CD14-positive monocyte (primary cell): ENCODE measurements at regions not wholly inside any gene's neighbourhood (a gene's known extent, or its start where the extent isn't known, plus 50 kb on each side); places are given as distances from the start of the nearest gene placed in this dataset.

Experiments used
- DNase-seq, 3 donors: peaks; one replicate each; pipeline ENCODE4 v3.0.0-alpha.2; 2011 to 2022
- H2AFZ ChIP-seq: 2 replicates; pipeline ENCODE4 v1.6.0; 2012; ENCODE audit warnings: mild to moderate bottlenecking, low read depth, low read length, inconsistent platforms; ENCODE audit not compliant: insufficient read depth, poor library complexity, severe bottlenecking
- H3K27ac ChIP-seq, 2 donors: 1 replicate in 1 of 2; 2 replicates in 1 of 2; pipeline ENCODE4 v1.5.1; 2012 to 2013; ENCODE audit warnings: low read length in 2 of 2, control low read depth in 1 of 2, inconsistent platforms in 1 of 2, low read depth in 1 of 2, mild to moderate bottlenecking in 1 of 2
- H3K27me3 ChIP-seq, 2 donors: one replicate each; pipeline versions ENCODE4 v1.6.0 to v1.6.1; 2011 to 2013; ENCODE audit warnings: low read length in 2 of 2; ENCODE audit not compliant: control insufficient read depth in 2 of 2, insufficient read depth in 2 of 2
- H3K36me3 ChIP-seq, 2 donors: replicated peaks in 1 of 2; 1 replicate in 1 of 2; 2 replicates in 1 of 2; pipeline versions ENCODE4 v1.5.1 to v1.6.1; 2012 to 2013; ENCODE audit warnings: low read length in 2 of 2, control low read depth in 1 of 2, inconsistent platforms in 1 of 2, mild to moderate bottlenecking in 1 of 2; ENCODE audit not compliant: insufficient read depth in 2 of 2, control insufficient read depth in 1 of 2
- H3K4me1 ChIP-seq, 2 donors: 1 replicate in 1 of 2; 2 replicates in 1 of 2; pipeline versions ENCODE4 v1.5.1 to v1.6.1; 2012 to 2013; ENCODE audit warnings: low read length in 2 of 2, control low read depth in 1 of 2, inconsistent platforms in 1 of 2, mild to moderate bottlenecking in 1 of 2, moderate library complexity in 1 of 2; ENCODE audit not compliant: insufficient read depth in 2 of 2, control insufficient read depth in 1 of 2
- H3K4me2 ChIP-seq: replicated peaks from 2 replicates; pipeline ENCODE3; 2012; ENCODE audit warnings: low read length, moderate library complexity, mild to moderate bottlenecking; ENCODE audit not compliant: poor library complexity, severe bottlenecking; ENCODE audit errors: extremely low read depth
- H3K4me3 ChIP-seq, 3 experiments: fragments of 200-600 bp in 1 of 3; sonication (generic) in 1 of 3; replicated peaks in 1 of 3; 1 replicate in 2 of 3; 2 replicates in 1 of 3; pipeline ENCODE4 v1.5.1; 2011 to 2013; ENCODE audit warnings: low read length in 3 of 3, mild to moderate bottlenecking in 3 of 3, control low read depth in 2 of 3, low read depth in 2 of 3, inconsistent platforms in 1 of 3, moderate library complexity in 1 of 3
- H3K79me2 ChIP-seq: 2 replicates; pipeline ENCODE4 v1.6.0; 2012; ENCODE audit warnings: mild to moderate bottlenecking, control low read depth, inconsistent platforms, low read length, moderate library complexity; ENCODE audit not compliant: insufficient read depth
- H3K9ac ChIP-seq: 2 replicates; pipeline ENCODE4 v1.6.0; 2017; ENCODE audit warnings: low read length, mild to moderate bottlenecking; ENCODE audit not compliant: insufficient read depth, poor library complexity, severe bottlenecking
- H3K9me3 ChIP-seq, 2 donors: replicated peaks in 1 of 2; 1 replicate in 1 of 2; 2 replicates in 1 of 2; pipeline versions ENCODE4 v1.5.1 to v1.6.1; 2012 to 2013; ENCODE audit warnings: low read length in 2 of 2, control low read depth in 1 of 2; ENCODE audit not compliant: control insufficient read depth in 1 of 2, insufficient read depth in 1 of 2
- H4K20me1 ChIP-seq: 2 replicates; pipeline ENCODE4 v1.6.0; 2012; ENCODE audit warnings: mild to moderate bottlenecking, low read length, control low read depth, moderate library complexity; ENCODE audit not compliant: insufficient read depth
- H3K27ac Mint-ChIP-seq, 7 donors: one replicate each; pipeline ENCODE4 v1.8.0; 2020; ENCODE audit warnings: mild to moderate bottlenecking in 7 of 7, mixed read lengths in 7 of 7, moderate library complexity in 6 of 7, inconsistent platforms in 2 of 7
- H3K27me3 Mint-ChIP-seq, 3 donors: one replicate each; pipeline ENCODE4 v1.8.0; 2021 to 2022; ENCODE audit warnings: low read depth in 3 of 3, mild to moderate bottlenecking in 3 of 3, mixed read lengths in 3 of 3, moderate library complexity in 3 of 3, inconsistent platforms in 1 of 3
- H3K36me3 Mint-ChIP-seq, 2 donors: one replicate each; pipeline ENCODE4 v1.8.0; 2020; ENCODE audit warnings: mixed read lengths in 2 of 2, inconsistent platforms in 1 of 2, mild to moderate bottlenecking in 1 of 2
- H3K4me1 Mint-ChIP-seq: one replicate; pipeline ENCODE4 v1.8.0; 2020; ENCODE audit warnings: mild to moderate bottlenecking, mixed read lengths
- H3K4me3 Mint-ChIP-seq, 2 donors: one replicate each; pipeline ENCODE4 v1.8.0; 2020; ENCODE audit warnings: mild to moderate bottlenecking in 2 of 2, mixed read lengths in 2 of 2, moderate library complexity in 1 of 2
- H3K9me3 Mint-ChIP-seq, 7 donors: one replicate each; pipeline ENCODE4 v1.8.0; 2020 to 2022; ENCODE audit warnings: mixed read lengths in 7 of 7, mild to moderate bottlenecking in 6 of 7, moderate library complexity in 6 of 7, inconsistent platforms in 2 of 7
- WGBS: methylation state at CpG from one replicate; pipeline ENCODE4 v1.1.5; 2013; ENCODE audit warnings: missing lambda C conversion rate; ENCODE audit not compliant: insufficient coverage; 5-methylcytosine and 5-hydroxymethylcytosine counted together
- intact Hi-C, 2 donors: fragments of 100-400 bp; cut with micrococcal nuclease; formaldehyde crosslinking; loops; one replicate each; pipeline versions ENCODE4 v1.15.0 to v1.15.1; 2023
- TF ChIP-seq, protein P1 (sequence below): fragments of 200-600 bp; IDR thresholded peaks from one replicate; pipeline ENCODE4 v1.8.0; 2022; ENCODE audit warnings: antibody characterized with exemption, mild to moderate bottlenecking

DNA sequence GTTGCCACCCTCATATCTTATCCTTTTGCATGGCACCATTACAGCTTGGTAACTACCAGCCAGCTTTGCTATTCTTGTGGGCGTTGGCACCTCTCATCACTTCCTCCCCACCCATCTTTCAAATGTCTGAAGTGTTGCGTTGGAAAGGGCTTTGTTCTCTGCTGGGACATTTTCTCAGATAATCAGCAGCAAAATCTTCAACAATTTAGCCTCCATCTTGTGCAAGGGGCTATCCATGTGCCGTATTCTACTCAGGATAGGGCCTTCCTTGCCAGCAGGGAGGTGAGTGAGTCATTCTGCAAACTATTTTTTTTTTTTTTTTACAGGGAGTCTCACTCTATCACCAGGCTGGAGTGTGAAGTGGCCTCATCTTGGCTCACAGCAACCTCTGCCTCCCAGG is 62.1 kb upstream of the NUDT12 start:
- Mint-ChIP-seq H3K9me3 (peaks cover 0 to 12% (median 0%) of the 10 kb centered on the region in 7 donors), H3K36me3 (no peaks in the 10 kb centered on the region), H3K27ac (no peak overlapping the region), H3K4me3 (no peak overlapping the region), H3K4me1 (no peaks in the 10 kb centered on the region), H3K27me3 (peaks cover 0 to 3% (median 0%) of the 10 kb centered on the region in 3 donors)
- Histone ChIP-seq H3K36me3 (no peaks in the 10 kb centered on the region), H3K4me3 (no peak overlapping the region), H2AFZ (no peak overlapping the region), H3K4me1 (no peaks in the 10 kb centered on the region), H4K20me1 (no peaks in the 10 kb centered on the region), H3K9ac (no peak overlapping the region), H3K79me2 (no peaks in the 10 kb centered on the region), H3K4me2 (no peak overlapping the region), H3K27me3 (no peaks in the 10 kb centered on the region), H3K27ac (no peak overlapping the region), H3K9me3 (peaks cover 0 to 10% of the 10 kb centered on the region in 2 donors)
- intact Hi-C loops, result no loop called here
- TF ChIP-seq, protein P1, sequence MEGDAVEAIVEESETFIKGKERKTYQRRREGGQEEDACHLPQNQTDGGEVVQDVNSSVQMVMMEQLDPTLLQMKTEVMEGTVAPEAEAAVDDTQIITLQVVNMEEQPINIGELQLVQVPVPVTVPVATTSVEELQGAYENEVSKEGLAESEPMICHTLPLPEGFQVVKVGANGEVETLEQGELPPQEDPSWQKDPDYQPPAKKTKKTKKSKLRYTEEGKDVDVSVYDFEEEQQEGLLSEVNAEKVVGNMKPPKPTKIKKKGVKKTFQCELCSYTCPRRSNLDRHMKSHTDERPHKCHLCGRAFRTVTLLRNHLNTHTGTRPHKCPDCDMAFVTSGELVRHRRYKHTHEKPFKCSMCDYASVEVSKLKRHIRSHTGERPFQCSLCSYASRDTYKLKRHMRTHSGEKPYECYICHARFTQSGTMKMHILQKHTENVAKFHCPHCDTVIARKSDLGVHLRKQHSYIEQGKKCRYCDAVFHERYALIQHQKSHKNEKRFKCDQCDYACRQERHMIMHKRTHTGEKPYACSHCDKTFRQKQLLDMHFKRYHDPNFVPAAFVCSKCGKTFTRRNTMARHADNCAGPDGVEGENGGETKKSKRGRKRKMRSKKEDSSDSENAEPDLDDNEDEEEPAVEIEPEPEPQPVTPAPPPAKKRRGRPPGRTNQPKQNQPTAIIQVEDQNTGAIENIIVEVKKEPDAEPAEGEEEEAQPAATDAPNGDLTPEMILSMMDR, result no peak
- 92% methylated on average over 2 of the region's 3 CpGs for WGBS
- DNase-seq, result no peak

DNA sequence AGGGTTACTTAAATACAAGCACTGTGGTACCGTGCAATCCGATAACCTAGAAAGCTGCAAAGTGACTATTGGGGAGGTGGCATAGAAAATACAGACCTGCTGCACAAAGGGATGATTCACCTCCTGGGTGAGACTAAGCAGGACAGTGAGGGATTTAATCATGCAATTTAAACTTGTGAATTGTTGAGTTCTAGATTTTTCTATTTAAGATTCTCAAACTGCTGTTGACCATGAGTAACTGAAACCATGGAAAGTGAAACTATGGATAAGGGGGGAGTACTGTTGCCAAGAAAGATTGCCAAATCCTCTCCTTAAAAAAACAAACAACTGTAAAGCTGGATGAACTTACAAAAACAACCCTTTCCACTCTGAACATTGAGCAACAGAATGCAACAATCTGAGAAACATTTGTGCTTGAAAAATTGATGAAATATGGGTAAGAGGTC is 61.5 kb upstream of the NUDT12 start:
- Mint-ChIP-seq H3K4me3 (no peak overlapping the region), H3K27me3 (peaks cover 0 to 3% (median 0%) of the 10 kb centered on the region in 3 donors), H3K27ac (no peak overlapping the region), H3K36me3 (no peaks in the 10 kb centered on the region), H3K9me3 (peaks cover 0 to 12% (median 0%) of the 10 kb centered on the region in 7 donors), H3K4me1 (no peaks in the 10 kb centered on the region)
- intact Hi-C loops, result no loop called here
- WGBS, result 100% methylated on average over 2 of the region's 2 CpGs
- peaks cover 0 to 10% of the 10 kb centered on the region in 2 donors for H3K9me3 ChIP-seq
- H3K27ac ChIP-seq, result no peak overlapping the region
- no peak overlapping the region for H2AFZ ChIP-seq
- H3K79me2 ChIP-seq, result no peaks in the 10 kb centered on the region
- H3K9ac ChIP-seq, result no peak overlapping the region
- TF ChIP-seq, protein P1, result no peak
- DNase-seq, result no peak
- H3K4me3 ChIP-seq, result no peak overlapping the region
- no peak overlapping the region for H3K4me2 ChIP-seq
- no peaks in the 10 kb centered on the region for H3K27me3 ChIP-seq
- H3K4me1 ChIP-seq, result no peaks in the 10 kb centered on the region
- H3K36me3 ChIP-seq, result no peaks in the 10 kb centered on the region
- no peaks in the 10 kb centered on the region for H4K20me1 ChIP-seq
